B cell (primary cell): ENCODE measurements at regions not wholly inside any gene's neighbourhood (a gene's known extent, or its start where the extent isn't known, plus 50 kb on each side); places are given as distances from the start of the nearest gene placed in this dataset.

Experiments
- ATAC-seq: fragments of 200-7000 bp; cut with Tn5 transposase; one replicate; pipeline ENCODE4 v1.10.0; 2021; ENCODE audit warnings: low read depth, mild to moderate bottlenecking, moderate number of reproducible peaks, moderate library complexity
- CTCF ChIA-PET: fragments of 350-600 bp; sonication (Branson Sonifier 250); formaldehyde crosslinking; loops from one replicate; lab custom pipeline; 2021; ENCODE audit warnings: antibody characterized with exemption, inconsistent platforms; lab: Charles Lee
- POLR2A ChIA-PET: fragments of 350-600 bp; sonication (Branson Sonifier 250); formaldehyde crosslinking; loops from one replicate; lab custom pipeline; 2021; ENCODE audit warnings: antibody characterized with exemption; lab: Charles Lee
- DNase-seq: peaks from one replicate; pipeline ENCODE4 v3.0.0; 2013
- H2AFZ ChIP-seq: 2 replicates; pipeline ENCODE4 v1.6.1; 2012; ENCODE audit warnings: mild to moderate bottlenecking, low read depth, low read length; ENCODE audit not compliant: insufficient read depth, poor library complexity, severe bottlenecking
- H3K27ac ChIP-seq, 2 donors: 1 replicate in 1 of 2; 2 replicates in 1 of 2; pipeline ENCODE4 v1.5.1; 2012 to 2013; ENCODE audit warnings: low read length in 2 of 2, mild to moderate bottlenecking in 2 of 2, moderate library complexity in 1 of 2
- H3K27me3 ChIP-seq, 4 experiments: fragments of 200-600 bp in 1 of 4; sonication (generic) in 1 of 4; replicated peaks in 1 of 4; 1 replicate in 2 of 4; 2 replicates in 2 of 4; pipeline versions ENCODE4 v1.6.1 to v1.7.0; 2013 to 2016; ENCODE audit warnings: low read length in 3 of 4, mild to moderate bottlenecking in 2 of 4, mixed read lengths in 1 of 4, moderate library complexity in 1 of 4; ENCODE audit not compliant: insufficient read depth in 4 of 4, control insufficient read depth in 3 of 4; ENCODE audit errors: control extremely low read depth in 1 of 4
- H3K36me3 ChIP-seq, 2 experiments: replicated peaks in 1 of 2; 1 replicate in 1 of 2; 2 replicates in 1 of 2; pipeline versions ENCODE4 v1.6.1 to v1.7.1; 2013; ENCODE audit warnings: low read length in 1 of 2; ENCODE audit not compliant: insufficient read depth in 2 of 2, control insufficient read depth in 1 of 2; ENCODE audit errors: control extremely low read depth in 1 of 2, extremely low read depth in 1 of 2
- H3K4me1 ChIP-seq, 2 donors: fragments of 200-600 bp in 1 of 2; sonication (generic) in 1 of 2; 1 replicate in 1 of 2; 2 replicates in 1 of 2; pipeline versions ENCODE4 v1.5.1 to v1.6.1; 2013 to 2017; ENCODE audit warnings: low read length in 2 of 2; ENCODE audit not compliant: control insufficient read depth in 2 of 2, insufficient read depth in 2 of 2
- H3K4me2 ChIP-seq: replicated peaks from 2 replicates; pipeline ENCODE3; 2012; ENCODE audit warnings: mild to moderate bottlenecking, low read depth, low read length; ENCODE audit not compliant: poor library complexity, severe bottlenecking
- H3K4me3 ChIP-seq, 5 experiments: fragments of 200-600 bp in 1 of 5; sonication (generic) in 1 of 5; 1 replicate in 3 of 5; 2 replicates in 2 of 5; pipeline versions ENCODE4 v1.5.1 to v1.7.0; 2011 to 2016; ENCODE audit warnings: low read length in 4 of 5, mild to moderate bottlenecking in 4 of 5, low read depth in 2 of 5, control low read depth in 1 of 5, moderate library complexity in 1 of 5; ENCODE audit not compliant: insufficient read depth in 1 of 5; ENCODE audit errors: control extremely low read depth in 1 of 5, extremely low read depth in 1 of 5
- H3K79me2 ChIP-seq: fragments of 200-600 bp; sonication (generic); one replicate; pipeline ENCODE4 v1.6.0; 2016; ENCODE audit warnings: low read length; ENCODE audit not compliant: control insufficient read depth, insufficient read depth
- H3K9ac ChIP-seq: fragments of 200-600 bp; sonication (generic); 2 replicates; pipeline ENCODE4 v1.6.1; 2017; ENCODE audit warnings: mild to moderate bottlenecking, low read length, moderate library complexity
- H3K9me3 ChIP-seq, 3 donors: one replicate each; pipeline versions ENCODE4 v1.6.1 to v1.7.1; 2013; ENCODE audit warnings: low read length in 2 of 3; ENCODE audit not compliant: control insufficient read depth in 2 of 3, insufficient read depth in 1 of 3; ENCODE audit errors: control extremely low read depth in 1 of 3
- H4K20me1 ChIP-seq: 2 replicates; pipeline ENCODE4 v1.6.0; 2012; ENCODE audit warnings: mild to moderate bottlenecking, low read length; ENCODE audit not compliant: insufficient read depth, control insufficient read depth, poor library complexity, severe bottlenecking
- H3K27ac Mint-ChIP-seq: one replicate; pipeline ENCODE4 v1.8.0; 2021; ENCODE audit warnings: mixed read lengths
- H3K27me3 Mint-ChIP-seq: one replicate; pipeline ENCODE4 v1.8.0; 2021; ENCODE audit warnings: mixed read lengths
- H3K4me1 Mint-ChIP-seq: one replicate; pipeline ENCODE4 v1.8.0; 2021; ENCODE audit warnings: mixed read lengths
- H3K4me3 Mint-ChIP-seq: one replicate; pipeline ENCODE4 v1.8.0; 2021; ENCODE audit warnings: mixed read lengths
- H3K9me3 Mint-ChIP-seq: one replicate; pipeline ENCODE4 v1.8.0; 2022; ENCODE audit warnings: mixed read lengths; ENCODE audit not compliant: insufficient read depth
- CTCF ChIP-seq: fragments of 200-600 bp; IDR thresholded peaks from one replicate; pipeline ENCODE4 v1.8.0; 2022; ENCODE audit warnings: antibody characterized with exemption, mild to moderate bottlenecking
- EZH2 ChIP-seq: IDR thresholded peaks from 2 replicates; pipeline ENCODE4 v1.6.1; 2012; ENCODE audit warnings: borderline replicate concordance, low read depth, mild to moderate bottlenecking, moderate library complexity, low read length; ENCODE audit not compliant: insufficient read depth, poor library complexity, severe bottlenecking
- WGBS: methylation state at CpG from one replicate; pipeline ENCODE4 v1.1.5; 2013; ENCODE audit warnings: missing lambda C conversion rate; ENCODE audit not compliant: insufficient coverage; 5-methylcytosine and 5-hydroxymethylcytosine counted together
- intact Hi-C: fragments of 100-400 bp; cut with micrococcal nuclease; formaldehyde crosslinking; loops from one replicate; pipeline ENCODE4 v1.10.0; 2022

GRCh38 chr12:132433641-132434395, 56.1 kb upstream of the FBRSL1 start:
- H3K27me3 ChIP-seq, result peaks cover 0 to 4% (median 2%) of the 10 kb centered on the region in 4 experiments
- no peak for TF ChIP-seq CTCF
- no peak for TF ChIP-seq EZH2
- H3K27me3 Mint-ChIP-seq, result no peaks in the 10 kb centered on the region
- ATAC-seq (peak; percentile 15), DNase-seq (peak; percentile 63)
- H3K4me2 ChIP-seq, result peak overlapping the region; percentile 67
- 43% methylated on average over 35 of the region's 35 CpGs for WGBS
- no peaks in the 10 kb centered on the region for H4K20me1 ChIP-seq
- H3K4me3 ChIP-seq, result no peak overlapping the region
- POLR2A ChIA-PET, result interaction anchor here (1.0 to 1.5 kb wide), 2 partner anchors 32 to 44 kb away, joined by 3 to 6 read pairs; no protein-coding TSS in a partner anchor
- peaks cover 73 to 85% of the 10 kb centered on the region in 2 donors for H3K4me1 ChIP-seq
- peak overlapping the region; percentile 62 for H3K4me3 Mint-ChIP-seq
- peak overlapping the region; percentile 70 for H3K27ac Mint-ChIP-seq
- CTCF ChIA-PET, result interaction anchor here (1.1 to 1.2 kb wide), 2 partner anchors 45 to 90 kb away, joined by 3 read pairs; no protein-coding TSS in a partner anchor
- H2AFZ ChIP-seq, result peak overlapping the region; percentile 13
- H3K9me3 ChIP-seq, result peaks cover 0 to 18% (median 3%) of the 10 kb centered on the region in 3 donors
- peaks cover 2% of the 10 kb centered on the region for H3K79me2 ChIP-seq
- no peak overlapping the region for H3K9ac ChIP-seq
- H3K9me3 Mint-ChIP-seq, result no peaks in the 10 kb centered on the region
- H3K27ac ChIP-seq, result peak overlapping the region; percentile 2 to 51
- no peaks in the 10 kb centered on the region for H3K36me3 ChIP-seq
- intact Hi-C loops, result loop anchor here (5.0 kb wide), 1 partner anchor 33 kb away; no protein-coding TSS in a partner anchor
- H3K4me1 Mint-ChIP-seq, result peaks cover 65% of the 10 kb centered on the region
